ENCODE measurements at regions not wholly inside any gene's neighbourhood (a gene's known extent, or its start where the extent isn't known, plus 50 kb on each side); places are given as distances from the start of the nearest gene placed in this dataset.

DNA sequence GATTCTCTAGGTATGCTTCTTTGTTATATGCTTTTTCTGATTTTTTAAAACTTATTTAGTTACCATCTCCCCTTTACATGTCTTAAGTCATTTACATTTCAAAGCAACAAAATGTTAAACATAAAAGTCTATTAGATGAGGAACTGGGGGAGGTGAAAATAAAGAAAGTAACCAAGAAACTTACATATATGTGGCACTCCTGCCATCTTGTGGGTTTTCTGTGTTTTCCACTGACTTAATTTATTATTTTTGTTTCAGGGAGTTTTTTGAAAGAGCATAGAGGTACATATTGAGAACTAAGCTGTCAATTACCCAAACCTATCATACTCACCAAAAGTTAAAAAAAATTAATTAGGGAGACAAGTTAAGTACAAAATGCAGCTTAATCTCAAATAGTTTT is 1531.1 kb downstream of the MRPL39 start:
- TF ChIP-seq EZH2 (IDR thresholded peaks at IDR 0.05; ENCODE audit: insufficient read depth, low read length) = no peak
- TF ChIP-seq, protein P1, sequence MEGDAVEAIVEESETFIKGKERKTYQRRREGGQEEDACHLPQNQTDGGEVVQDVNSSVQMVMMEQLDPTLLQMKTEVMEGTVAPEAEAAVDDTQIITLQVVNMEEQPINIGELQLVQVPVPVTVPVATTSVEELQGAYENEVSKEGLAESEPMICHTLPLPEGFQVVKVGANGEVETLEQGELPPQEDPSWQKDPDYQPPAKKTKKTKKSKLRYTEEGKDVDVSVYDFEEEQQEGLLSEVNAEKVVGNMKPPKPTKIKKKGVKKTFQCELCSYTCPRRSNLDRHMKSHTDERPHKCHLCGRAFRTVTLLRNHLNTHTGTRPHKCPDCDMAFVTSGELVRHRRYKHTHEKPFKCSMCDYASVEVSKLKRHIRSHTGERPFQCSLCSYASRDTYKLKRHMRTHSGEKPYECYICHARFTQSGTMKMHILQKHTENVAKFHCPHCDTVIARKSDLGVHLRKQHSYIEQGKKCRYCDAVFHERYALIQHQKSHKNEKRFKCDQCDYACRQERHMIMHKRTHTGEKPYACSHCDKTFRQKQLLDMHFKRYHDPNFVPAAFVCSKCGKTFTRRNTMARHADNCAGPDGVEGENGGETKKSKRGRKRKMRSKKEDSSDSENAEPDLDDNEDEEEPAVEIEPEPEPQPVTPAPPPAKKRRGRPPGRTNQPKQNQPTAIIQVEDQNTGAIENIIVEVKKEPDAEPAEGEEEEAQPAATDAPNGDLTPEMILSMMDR (IDR thresholded peaks at IDR 0.05; ENCODE audit: insufficient read depth, low read depth, low read length) = peak; percentile 12

All from astrocyte (in vitro differentiated cells and primary cell).